Right lobe of liver (tissue), 4 donors: ENCODE measurements at regions not wholly inside any gene's neighbourhood (a gene's known extent, or its start where the extent isn't known, plus 50 kb on each side); places are given as distances from the start of the nearest gene placed in this dataset.

Experiments used
- CTCF ChIP-seq, 4 donors: fragments of 200-600 bp in 3 of 4; fragments of 450-650 bp in 1 of 4; IDR thresholded peaks; one replicate each; pipeline versions ENCODE4 v1.5.1 to v1.8.0; 2016 to 2022; ENCODE audit warnings: antibody characterized with exemption in 4 of 4, mild to moderate bottlenecking in 2 of 4
- POLR2A ChIP-seq: fragments of 450-650 bp; IDR thresholded peaks from one replicate; pipeline ENCODE4 v1.6.1; 2017; ENCODE audit warnings: antibody characterized with exemption, mild to moderate bottlenecking
- donor health status: DM: no; HTN: no; CAD: no.
- donor health status: DM: no; HTN: no; CAD: no.
- donor health status: DM: no; HTN: yes; CAD: no.

DNA sequence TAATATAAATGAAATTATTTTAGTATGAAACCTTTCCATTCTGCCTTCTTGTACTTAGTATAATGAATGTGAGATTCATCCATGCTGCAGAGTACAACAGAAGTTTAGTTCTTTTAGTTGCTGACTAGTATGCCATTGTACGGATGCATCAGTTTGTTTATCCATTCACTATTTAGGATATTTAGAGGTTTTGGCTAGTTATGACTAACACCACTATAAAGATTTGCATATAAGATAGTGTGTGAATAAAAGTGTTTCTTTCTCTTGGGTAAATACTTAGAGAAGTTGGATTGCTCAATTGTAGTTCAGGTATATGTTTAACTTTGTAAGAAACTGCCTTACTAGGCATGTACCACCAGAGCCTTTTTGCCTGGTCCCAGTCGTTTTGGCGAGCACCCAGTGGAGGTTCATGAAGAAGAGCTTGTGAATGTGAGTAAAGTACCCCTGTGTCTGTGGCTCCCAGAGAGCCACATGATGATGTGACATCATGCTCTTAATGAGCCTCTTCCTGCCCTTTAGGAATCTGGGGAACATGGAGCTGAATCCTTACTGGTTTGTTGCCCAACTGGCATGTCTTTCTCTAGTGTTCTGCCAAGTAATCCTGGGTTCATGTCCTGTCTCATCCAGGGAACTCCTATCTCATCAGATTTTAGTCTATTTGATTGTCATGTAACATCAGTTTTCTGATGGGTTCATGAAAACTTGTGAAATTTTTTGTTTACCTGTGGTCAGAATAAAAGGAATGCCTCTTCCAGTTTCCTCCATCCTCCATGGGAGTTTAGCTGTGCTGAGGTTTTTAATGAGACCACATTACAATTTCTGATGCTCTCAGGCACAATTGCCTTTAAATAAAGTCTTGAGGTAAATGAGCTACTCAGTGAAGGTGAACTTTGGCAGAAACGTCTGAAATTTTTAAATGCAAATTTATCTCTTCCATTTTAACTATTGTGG, 234.8 kb downstream of the CASP12 start:
- TF ChIP-seq CTCF (IDR thresholded peaks at IDR 0.05) = no peak
- TF ChIP-seq POLR2A = no peak
